Osteocyte (in vitro differentiated cells): ENCODE measurements at regions not wholly inside any gene's neighbourhood (a gene's known extent, or its start where the extent isn't known, plus 50 kb on each side); places are given as distances from the start of the nearest gene placed in this dataset.

Source experiments
- DNase-seq: peaks from one replicate; pipeline ENCODE4 v3.0.0; 2021; ENCODE audit warnings: mixed read lengths; ENCODE audit not compliant: unreplicated experiment; ENCODE audit errors: extremely low spot score
- H3K27ac Mint-ChIP-seq: one replicate; pipeline ENCODE4 v1.8.0; 2021; ENCODE audit warnings: mild to moderate bottlenecking, mixed read lengths; ENCODE audit not compliant: unreplicated experiment
- H3K27me3 Mint-ChIP-seq: one replicate; pipeline ENCODE4 v1.8.0; 2021; ENCODE audit warnings: mixed read lengths; ENCODE audit not compliant: unreplicated experiment
- H3K36me3 Mint-ChIP-seq: one replicate; pipeline ENCODE4 v1.8.0; 2021; ENCODE audit warnings: mixed read lengths; ENCODE audit not compliant: unreplicated experiment
- H3K4me1 Mint-ChIP-seq: one replicate; pipeline ENCODE4 v1.8.0; 2021; ENCODE audit warnings: mixed read lengths; ENCODE audit not compliant: unreplicated experiment
- H3K4me3 Mint-ChIP-seq: one replicate; pipeline ENCODE4 v1.8.0; 2021; ENCODE audit warnings: mild to moderate bottlenecking, moderate library complexity, mixed read lengths; ENCODE audit not compliant: unreplicated experiment
- H3K9me3 Mint-ChIP-seq: one replicate; pipeline ENCODE4 v1.8.0; 2021; ENCODE audit warnings: mixed read lengths; ENCODE audit not compliant: unreplicated experiment
- CTCF ChIP-seq: fragments of 200-600 bp; sonication (generic); IDR thresholded peaks from 2 replicates; pipeline ENCODE4 v1.5.0; 2021; ENCODE audit warnings: antibody characterized with exemption, mild to moderate bottlenecking, moderate library complexity

DNA sequence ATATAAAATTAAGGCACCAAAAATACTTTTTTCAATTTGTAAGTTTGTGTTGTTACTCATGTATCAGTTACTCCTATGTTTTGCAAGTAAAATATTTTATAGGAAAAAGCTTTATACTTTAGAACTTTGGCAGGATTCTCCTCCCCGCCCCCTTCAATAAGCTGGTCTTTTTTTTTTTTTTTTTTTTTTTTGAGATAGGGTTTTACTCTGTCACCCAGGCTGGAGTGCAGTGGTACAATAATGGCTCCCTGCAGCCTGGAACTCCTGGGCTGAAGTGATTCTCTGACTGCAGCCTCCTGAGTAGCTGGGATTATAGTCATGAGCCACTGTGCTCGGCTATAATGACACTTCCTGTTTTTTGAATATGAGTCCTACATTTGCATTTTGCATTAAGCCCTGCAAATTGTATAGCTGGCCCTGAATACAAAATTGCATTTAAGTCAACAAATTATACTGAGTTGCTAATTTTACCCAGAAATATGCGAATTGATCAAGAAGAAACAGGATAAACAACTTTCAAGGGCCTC is 192.9 kb downstream of the PIK3R1 start:
- Mint-ChIP-seq H3K27ac (no peak overlapping the region), H3K36me3 (no peaks in the 10 kb centered on the region), H3K4me3 (no peak overlapping the region), H3K9me3 (no peaks in the 10 kb centered on the region), H3K4me1 (peaks cover 24% of the 10 kb centered on the region), H3K27me3 (no peaks in the 10 kb centered on the region)
- DNase-seq = no peak
- TF ChIP-seq CTCF = no peak

- no peak overlapping the region for H3K4me3 Mint-ChIP-seq
- peaks cover 22% of the 10 kb centered on the region for H3K4me1 Mint-ChIP-seq
- H3K27ac Mint-ChIP-seq = no peak overlapping the region
Measured at GRCh38 chr5:68409259-68409658, 193.7 kb downstream of the PIK3R1 start.

GRCh38 chr5:68411161-68411560 is 195.6 kb downstream of the PIK3R1 start:
- no peak overlapping the region for H3K4me3 Mint-ChIP-seq
- no peaks in the 10 kb centered on the region for H3K36me3 Mint-ChIP-seq
- H3K27me3 Mint-ChIP-seq = no peaks in the 10 kb centered on the region
- TF ChIP-seq CTCF = no peak
- H3K4me1 Mint-ChIP-seq = peaks cover 18% of the 10 kb centered on the region
- H3K27ac Mint-ChIP-seq = no peak overlapping the region
- H3K9me3 Mint-ChIP-seq = no peaks in the 10 kb centered on the region
- no peak for DNase-seq

More at GRCh38 chr5:68409259-68409658, 193.7 kb downstream of the PIK3R1 start:
- Mint-ChIP-seq H3K27me3 (no peaks in the 10 kb centered on the region), H3K36me3 (no peaks in the 10 kb centered on the region), H3K9me3 (no peaks in the 10 kb centered on the region)
- no peak for TF ChIP-seq CTCF
- no peak for DNase-seq

DNA sequence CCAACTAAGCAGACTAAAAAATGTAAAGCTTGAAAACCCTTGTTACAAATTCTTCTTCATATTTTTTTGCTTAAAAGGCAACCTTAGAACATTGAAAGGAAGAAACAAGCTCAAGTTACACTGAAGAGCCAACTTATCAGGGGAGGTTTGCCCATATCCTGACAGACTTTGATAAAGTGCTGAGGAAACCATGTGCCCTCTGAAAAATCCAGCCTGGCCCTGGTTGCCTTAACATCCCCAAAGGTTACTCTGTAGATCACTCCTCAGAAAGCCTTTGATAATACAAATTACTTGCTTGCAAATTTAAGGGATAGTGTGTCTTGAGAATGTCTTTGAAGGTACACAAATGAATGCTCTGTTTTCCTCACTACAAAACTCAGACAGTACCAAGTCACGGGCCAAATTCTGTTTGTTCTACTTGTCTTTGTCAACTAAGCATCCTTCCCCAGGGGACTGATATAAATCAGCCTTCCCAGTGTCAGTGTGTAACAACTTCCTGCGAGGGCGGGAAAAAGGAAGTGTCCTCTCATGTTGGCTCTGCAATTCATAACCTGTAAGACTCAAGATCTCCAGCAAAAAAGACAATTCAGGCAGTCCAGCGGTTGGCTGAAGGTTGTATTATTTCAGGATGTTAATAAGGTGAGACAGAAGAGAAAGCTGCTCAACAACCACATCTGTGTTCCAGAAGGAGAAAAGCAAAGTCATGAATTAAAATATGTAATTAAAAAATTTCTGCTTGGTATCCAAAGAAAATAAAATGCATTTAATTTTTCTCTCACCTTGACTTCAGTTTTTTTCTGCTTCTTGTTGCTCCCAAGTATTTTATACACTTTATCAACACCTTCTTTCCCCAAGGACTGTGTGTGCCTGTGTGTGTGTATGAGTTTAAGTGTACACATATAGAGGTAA is 199.9 kb downstream of the PIK3R1 start:
- Mint-ChIP-seq H3K27ac (no peak overlapping the region), H3K4me3 (no peak overlapping the region), H3K36me3 (no peaks in the 10 kb centered on the region)

More for the DNA sequence above, 199.9 kb downstream of the PIK3R1 start:
- no peaks in the 10 kb centered on the region for H3K27me3 Mint-ChIP-seq
- H3K9me3 Mint-ChIP-seq = no peaks in the 10 kb centered on the region
- H3K4me1 Mint-ChIP-seq = peaks cover 32% of the 10 kb centered on the region
- DNase-seq = no peak
- TF ChIP-seq CTCF = no peak
